Breast epithelium (tissue), 3 donors: ENCODE measurements at regions not wholly inside any gene's neighbourhood (a gene's known extent, or its start where the extent isn't known, plus 50 kb on each side); places are given as distances from the start of the nearest gene placed in this dataset.

Experiments
- CTCF ChIP-seq, 3 donors: fragments of 450-650 bp; IDR thresholded peaks; one replicate each; pipeline ENCODE4 v1.5.1; 2016 to 2017; ENCODE audit warnings: antibody characterized with exemption in 3 of 3, mild to moderate bottlenecking in 3 of 3, moderate library complexity in 3 of 3
- POLR2A ChIP-seq: fragments of 450-650 bp; IDR thresholded peaks from one replicate; pipeline ENCODE4 v1.6.1; 2016; ENCODE audit warnings: antibody characterized with exemption, mild to moderate bottlenecking, moderate library complexity

DNA sequence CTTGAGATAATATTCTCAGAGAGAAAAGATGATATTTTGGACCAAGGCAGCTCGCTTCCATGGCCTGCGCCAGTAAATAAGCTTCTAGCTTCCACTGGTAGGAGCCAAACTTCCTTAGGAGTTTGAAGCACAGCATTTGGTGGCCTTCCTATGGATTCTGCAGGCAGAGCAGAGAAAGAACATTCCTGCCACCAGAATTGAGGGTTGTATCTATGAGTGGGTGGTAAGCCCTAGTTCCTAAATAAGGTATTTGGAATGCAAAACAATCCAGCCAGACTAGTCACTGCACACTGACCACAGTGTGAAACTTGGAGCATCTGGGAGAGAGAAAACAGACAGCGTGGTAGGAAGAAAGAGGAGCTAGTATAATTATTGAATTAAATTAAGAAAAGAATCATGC, 54.1 kb upstream of the BCAR3 start:
- TF ChIP-seq CTCF (IDR thresholded peaks at IDR 0.05) (no peak), POLR2A (no peak)
